HG03060 (cell line): ENCODE measurements at regions not wholly inside any gene's neighbourhood (a gene's known extent, or its start where the extent isn't known, plus 50 kb on each side); places are given as distances from the start of the nearest gene placed in this dataset.

ENCODE experiments used
- ATAC-seq: cut with Tn5 transposase; IDR thresholded peaks from one replicate; pipeline ENCODE4 v1.9.1; 2021; ENCODE audit warnings: low read depth, moderate number of reproducible peaks; ENCODE audit not compliant: unreplicated experiment

DNA sequence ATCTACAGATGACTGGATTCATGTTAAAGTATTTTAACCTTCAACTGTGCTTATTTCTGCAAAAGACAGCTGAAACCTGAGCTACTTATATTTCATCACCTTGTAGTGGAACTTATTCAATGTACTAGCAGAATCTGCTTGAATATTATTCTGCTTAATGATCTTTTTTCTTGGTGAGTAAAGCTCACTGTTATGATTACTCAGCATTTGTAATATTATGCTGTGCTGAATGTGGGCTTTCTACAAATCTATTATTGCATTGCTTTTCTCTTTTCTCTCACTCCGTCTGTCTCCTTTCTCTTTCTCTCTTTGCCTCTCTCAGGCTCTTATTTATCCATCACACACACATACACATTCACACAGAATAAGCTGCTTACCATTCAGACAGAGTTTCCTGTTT is 98.7 kb upstream of the TMEM196 start:
- no peak for ATAC-seq

DNA sequence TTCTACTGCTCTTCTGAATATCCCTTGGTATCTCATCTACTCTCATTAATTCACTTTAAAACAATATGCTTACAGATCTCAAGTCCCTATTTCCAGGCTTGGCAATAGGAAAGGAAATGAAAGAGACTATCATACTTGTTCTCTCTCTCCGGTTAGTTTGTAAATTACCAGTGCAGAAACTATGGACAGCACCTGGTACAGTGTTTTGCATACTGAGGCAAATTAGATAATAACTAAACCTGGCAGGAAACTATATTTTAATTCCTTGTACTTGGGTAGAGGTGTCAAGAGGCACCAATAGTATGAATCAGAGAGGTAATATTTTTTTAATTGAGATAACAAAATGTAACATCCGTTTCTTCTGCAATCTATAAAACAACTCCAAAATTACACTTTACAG is 97.7 kb upstream of the TMEM196 start:
- ATAC-seq = no peak

- ATAC-seq = peak; percentile 50
These were observed 96.6 kb upstream of the TMEM196 start for GRCh38 chr7:19869979-19870378.

- no peak for ATAC-seq
These were observed 79.9 kb upstream of the TMEM196 start for GRCh38 chr7:19853261-19853832.

- ATAC-seq = no peak
These were observed 78.8 kb upstream of the TMEM196 start for GRCh38 chr7:19852192-19852591.

GRCh38 chr7:19851504-19851903 is 78.1 kb upstream of the TMEM196 start:
- no peak for ATAC-seq

GRCh38 chr7:19834566-19834965 is 61.1 kb upstream of the TMEM196 start:
- no peak for ATAC-seq

- no peak for ATAC-seq
These were observed 57.2 kb upstream of the TMEM196 start for GRCh38 chr7:19830604-19831003.
